ENCODE measurements at regions not wholly inside any gene's neighbourhood (a gene's known extent, or its start where the extent isn't known, plus 50 kb on each side); places are given as distances from the start of the nearest gene placed in this dataset.

DNA sequence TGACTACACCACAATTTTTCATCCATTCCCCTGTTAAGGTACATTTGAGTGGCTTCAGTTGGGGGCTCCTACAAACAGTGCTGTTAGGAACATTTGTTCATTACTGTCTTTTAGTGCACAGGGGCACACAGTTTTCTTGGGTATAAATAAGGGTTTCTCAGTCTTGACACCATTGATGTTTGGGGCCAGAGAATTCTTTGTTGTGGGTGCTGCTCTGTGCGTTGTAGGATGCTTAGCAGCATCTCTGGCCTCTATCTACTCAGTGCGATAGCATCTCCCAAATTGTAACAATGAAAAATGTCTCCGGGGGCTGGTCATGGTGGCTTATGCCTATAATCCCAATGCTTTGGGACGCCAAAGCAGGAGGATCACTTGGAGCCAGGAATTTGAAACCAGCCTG, 153.0 kb upstream of the MYL2 start:
- Histone ChIP-seq H3K36me3 (ENCODE audit: insufficient read depth) (no peaks in the 10 kb centered on the region), H3K27me3 (ENCODE audit: insufficient read depth, low read depth) (no peaks in the 10 kb centered on the region), H3K4me1 (ENCODE audit: low read depth, poor library complexity, severe bottlenecking) (no peaks in the 10 kb centered on the region), H3K79me2 (ENCODE audit: insufficient read depth, low read depth) (no peaks in the 10 kb centered on the region), H4K20me1 (ENCODE audit: insufficient read depth) (no peaks in the 10 kb centered on the region), H3K27ac (no peak overlapping the region), H3K4me2 (no peak overlapping the region), H3K4me3 (IDR thresholded peaks at IDR 0.05; ENCODE audit: insufficient read depth, low read depth, low read length) (no peak overlapping the region), H2AFZ (ENCODE audit: low read depth) (no peak overlapping the region), H3K9ac (no peak overlapping the region)
- TF ChIP-seq, protein P1, sequence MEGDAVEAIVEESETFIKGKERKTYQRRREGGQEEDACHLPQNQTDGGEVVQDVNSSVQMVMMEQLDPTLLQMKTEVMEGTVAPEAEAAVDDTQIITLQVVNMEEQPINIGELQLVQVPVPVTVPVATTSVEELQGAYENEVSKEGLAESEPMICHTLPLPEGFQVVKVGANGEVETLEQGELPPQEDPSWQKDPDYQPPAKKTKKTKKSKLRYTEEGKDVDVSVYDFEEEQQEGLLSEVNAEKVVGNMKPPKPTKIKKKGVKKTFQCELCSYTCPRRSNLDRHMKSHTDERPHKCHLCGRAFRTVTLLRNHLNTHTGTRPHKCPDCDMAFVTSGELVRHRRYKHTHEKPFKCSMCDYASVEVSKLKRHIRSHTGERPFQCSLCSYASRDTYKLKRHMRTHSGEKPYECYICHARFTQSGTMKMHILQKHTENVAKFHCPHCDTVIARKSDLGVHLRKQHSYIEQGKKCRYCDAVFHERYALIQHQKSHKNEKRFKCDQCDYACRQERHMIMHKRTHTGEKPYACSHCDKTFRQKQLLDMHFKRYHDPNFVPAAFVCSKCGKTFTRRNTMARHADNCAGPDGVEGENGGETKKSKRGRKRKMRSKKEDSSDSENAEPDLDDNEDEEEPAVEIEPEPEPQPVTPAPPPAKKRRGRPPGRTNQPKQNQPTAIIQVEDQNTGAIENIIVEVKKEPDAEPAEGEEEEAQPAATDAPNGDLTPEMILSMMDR (conservative IDR thresholded peaks at IDR 0.05; ENCODE audit: low read depth, low read length): no peak

DNA sequence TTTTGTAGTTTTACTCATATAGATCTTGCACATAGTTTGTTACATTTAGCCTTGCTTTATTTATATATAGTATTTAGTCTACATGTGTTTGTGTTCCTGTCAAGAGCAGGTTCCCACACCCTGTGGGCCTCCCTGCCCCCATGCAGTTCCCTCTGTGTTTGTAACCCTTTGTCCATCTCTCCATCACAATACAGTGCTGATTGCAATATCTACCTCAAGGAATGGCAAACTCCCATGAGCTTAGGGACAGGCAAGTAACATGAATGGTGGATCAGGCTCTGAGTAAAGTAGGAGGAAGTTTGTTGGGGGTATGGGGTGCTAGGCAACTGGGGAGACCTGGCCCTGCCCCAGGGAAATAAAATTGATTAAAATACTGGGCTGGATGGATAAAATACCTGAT, 151.9 kb upstream of the MYL2 start:
- Histone ChIP-seq H3K4me3 (IDR thresholded peaks at IDR 0.05; ENCODE audit: insufficient read depth, low read depth, low read length) (no peak overlapping the region), H3K27me3 (ENCODE audit: insufficient read depth, low read depth) (no peaks in the 10 kb centered on the region), H2AFZ (ENCODE audit: low read depth) (no peak overlapping the region), H3K36me3 (ENCODE audit: insufficient read depth) (no peaks in the 10 kb centered on the region), H3K9ac (no peak overlapping the region), H3K4me1 (ENCODE audit: low read depth, poor library complexity, severe bottlenecking) (no peaks in the 10 kb centered on the region), H3K79me2 (ENCODE audit: insufficient read depth, low read depth) (no peaks in the 10 kb centered on the region), H4K20me1 (ENCODE audit: insufficient read depth) (no peaks in the 10 kb centered on the region), H3K27ac (no peak overlapping the region), H3K4me2 (no peak overlapping the region)
- TF ChIP-seq, protein P1 (conservative IDR thresholded peaks at IDR 0.05; ENCODE audit: low read depth, low read length): no peak

DNA sequence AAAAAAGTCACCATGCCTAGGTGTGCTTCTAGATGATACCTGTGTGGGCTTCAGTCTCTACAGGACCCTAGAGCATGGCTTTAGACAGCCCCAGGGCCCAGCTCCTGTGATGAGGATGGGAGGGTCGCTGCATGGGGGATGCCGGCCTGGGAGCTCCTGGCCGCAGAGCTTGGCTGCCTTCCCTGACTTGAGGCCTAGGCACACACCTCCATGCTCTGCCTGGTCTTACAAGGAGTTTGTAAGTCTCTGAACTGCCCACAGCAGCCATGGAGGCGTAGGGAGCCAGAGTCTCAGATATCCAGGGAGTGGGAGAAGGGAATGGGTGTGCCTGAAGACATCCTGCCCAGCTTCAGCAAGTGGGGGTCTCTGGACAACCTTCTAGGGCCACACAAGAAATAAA, 149.5 kb upstream of the MYL2 start:
- Histone ChIP-seq H3K4me2 (no peak overlapping the region), H3K79me2 (ENCODE audit: insufficient read depth, low read depth) (no peaks in the 10 kb centered on the region), H3K27ac (no peak overlapping the region), H3K9ac (no peak overlapping the region), H3K36me3 (ENCODE audit: insufficient read depth) (no peaks in the 10 kb centered on the region), H3K4me3 (IDR thresholded peaks at IDR 0.05; ENCODE audit: insufficient read depth, low read depth, low read length) (no peak overlapping the region), H4K20me1 (ENCODE audit: insufficient read depth) (no peaks in the 10 kb centered on the region), H3K4me1 (ENCODE audit: low read depth, poor library complexity, severe bottlenecking) (no peaks in the 10 kb centered on the region), H2AFZ (ENCODE audit: low read depth) (no peak overlapping the region), H3K27me3 (ENCODE audit: insufficient read depth, low read depth) (no peaks in the 10 kb centered on the region)
- TF ChIP-seq, protein P1 (conservative IDR thresholded peaks at IDR 0.05; ENCODE audit: low read depth, low read length): no peak

DNA sequence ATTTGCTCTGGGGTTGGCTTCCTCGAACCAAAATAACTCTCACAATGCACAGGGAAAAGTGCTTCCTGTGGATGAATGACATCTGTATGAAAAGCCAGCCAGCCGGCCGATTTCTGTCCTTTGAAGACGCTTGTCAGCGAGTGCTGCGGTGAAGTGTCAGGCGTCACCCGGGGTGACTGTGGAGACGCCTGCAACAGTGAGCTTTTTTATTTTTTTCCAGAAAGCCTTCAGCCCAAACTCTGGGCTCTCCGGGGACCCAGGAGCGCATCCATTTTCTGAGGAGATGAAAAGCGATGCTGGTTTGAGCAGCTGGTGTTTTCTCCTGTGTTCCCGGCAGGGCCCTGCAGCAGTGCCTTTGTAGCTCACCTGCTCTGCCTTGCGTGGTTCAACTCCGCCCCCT, 147.9 kb upstream of the MYL2 start:
- TF ChIP-seq, protein P1 (conservative IDR thresholded peaks at IDR 0.05; ENCODE audit: low read depth, low read length): no peak
- H3K4me3 ChIP-seq (IDR thresholded peaks at IDR 0.05; ENCODE audit: insufficient read depth, low read depth, low read length): no peak overlapping the region
- no peaks in the 10 kb centered on the region for H3K27me3 ChIP-seq (ENCODE audit: insufficient read depth, low read depth)
- H3K9ac ChIP-seq: no peak overlapping the region
- H2AFZ ChIP-seq (ENCODE audit: low read depth): no peak overlapping the region
- H4K20me1 ChIP-seq (ENCODE audit: insufficient read depth): no peaks in the 10 kb centered on the region
- H3K4me2 ChIP-seq: no peak overlapping the region
- H3K79me2 ChIP-seq (ENCODE audit: insufficient read depth, low read depth): no peaks in the 10 kb centered on the region
- no peaks in the 10 kb centered on the region for H3K36me3 ChIP-seq (ENCODE audit: insufficient read depth)
- no peak overlapping the region for H3K27ac ChIP-seq
- no peaks in the 10 kb centered on the region for H3K4me1 ChIP-seq (ENCODE audit: low read depth, poor library complexity, severe bottlenecking)

DNA sequence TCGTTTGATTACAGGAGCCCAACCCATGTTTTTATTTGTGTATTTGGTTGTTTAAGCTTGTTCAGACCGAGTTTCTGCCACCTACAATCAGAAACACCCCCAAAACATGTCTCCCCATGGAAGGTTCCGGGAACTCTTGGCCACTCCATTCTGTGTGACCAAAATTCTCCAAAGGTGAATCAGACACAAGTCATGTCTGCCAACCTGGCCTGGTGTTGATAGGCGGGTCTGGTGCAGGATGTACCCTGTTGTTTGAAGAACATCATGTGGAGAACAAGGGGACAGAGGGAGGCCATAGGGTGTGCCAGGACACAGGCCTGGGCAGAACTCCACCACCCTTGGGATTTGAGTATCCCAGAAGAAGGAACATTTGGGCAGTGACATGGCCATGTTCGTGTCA, 147.1 kb upstream of the MYL2 start:
- Histone ChIP-seq H3K27ac (no peak overlapping the region), H2AFZ (ENCODE audit: low read depth) (no peak overlapping the region), H4K20me1 (ENCODE audit: insufficient read depth) (no peaks in the 10 kb centered on the region), H3K27me3 (ENCODE audit: insufficient read depth, low read depth) (no peaks in the 10 kb centered on the region), H3K36me3 (ENCODE audit: insufficient read depth) (no peaks in the 10 kb centered on the region), H3K4me3 (IDR thresholded peaks at IDR 0.05; ENCODE audit: insufficient read depth, low read depth, low read length) (no peak overlapping the region), H3K4me2 (no peak overlapping the region), H3K4me1 (ENCODE audit: low read depth, poor library complexity, severe bottlenecking) (no peaks in the 10 kb centered on the region), H3K79me2 (ENCODE audit: insufficient read depth, low read depth) (no peaks in the 10 kb centered on the region), H3K9ac (no peak overlapping the region)
- TF ChIP-seq, protein P1 (conservative IDR thresholded peaks at IDR 0.05; ENCODE audit: low read depth, low read length): no peak
